Right lobe of liver (tissue), 4 donors: ENCODE measurements at regions not wholly inside any gene's neighbourhood (a gene's known extent, or its start where the extent isn't known, plus 50 kb on each side); places are given as distances from the start of the nearest gene placed in this dataset.
"Not testable (repeated sequence)": the region's sequence is repeated elsewhere in the genome, so short reads cannot be mapped to it uniquely, and the experiment has no call there.

Experiments
- POLR2A ChIP-seq: fragments of 450-650 bp; IDR thresholded peaks from one replicate; pipeline ENCODE4 v1.6.1; 2017; ENCODE audit warnings: antibody characterized with exemption, mild to moderate bottlenecking
- TF ChIP-seq, protein P1 (sequence below), 4 donors: fragments of 200-600 bp in 3 of 4; fragments of 450-650 bp in 1 of 4; IDR thresholded peaks; one replicate each; pipeline versions ENCODE4 v1.5.1 to v1.8.0; 2016 to 2022; ENCODE audit warnings: antibody characterized with exemption in 4 of 4, mild to moderate bottlenecking in 2 of 4
- donor health status: DM: no; HTN: no; CAD: no.
- donor health status: DM: no; HTN: no; CAD: no.
- donor health status: DM: no; HTN: yes; CAD: no.

DNA sequence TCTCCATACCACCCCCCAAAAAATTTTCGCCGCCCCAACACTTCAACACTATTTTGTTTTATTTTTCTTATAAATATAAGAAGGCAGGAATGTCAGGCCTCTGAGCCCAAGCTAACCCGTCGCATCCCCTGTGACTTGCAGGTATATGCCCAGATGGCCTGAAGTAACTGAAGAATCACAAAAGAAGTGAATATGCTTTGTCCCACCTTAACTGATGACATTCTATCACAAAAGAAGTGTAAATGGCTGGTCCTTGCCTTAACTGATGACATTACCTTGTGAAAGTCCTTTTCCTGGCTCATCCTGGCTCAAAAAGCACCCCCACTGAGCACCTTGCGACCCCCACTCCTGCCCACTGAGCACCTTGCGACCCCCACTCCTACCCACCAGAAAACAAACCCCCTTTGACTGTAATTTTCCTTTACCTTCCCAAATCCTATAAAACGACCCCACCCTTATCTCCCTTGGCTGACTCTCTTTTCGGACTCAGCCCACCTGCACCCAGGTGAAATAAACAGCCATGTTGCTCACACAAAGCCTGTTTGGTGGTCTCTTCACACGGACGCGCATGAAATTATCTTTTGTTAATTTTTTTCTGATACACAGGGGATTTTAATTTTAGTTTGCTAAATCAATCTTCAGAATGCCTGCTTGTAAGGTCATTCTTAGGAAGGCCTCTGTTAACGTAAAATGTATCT lies 87.9 kb upstream of the CCDC180 start:
- TF ChIP-seq, protein P1, sequence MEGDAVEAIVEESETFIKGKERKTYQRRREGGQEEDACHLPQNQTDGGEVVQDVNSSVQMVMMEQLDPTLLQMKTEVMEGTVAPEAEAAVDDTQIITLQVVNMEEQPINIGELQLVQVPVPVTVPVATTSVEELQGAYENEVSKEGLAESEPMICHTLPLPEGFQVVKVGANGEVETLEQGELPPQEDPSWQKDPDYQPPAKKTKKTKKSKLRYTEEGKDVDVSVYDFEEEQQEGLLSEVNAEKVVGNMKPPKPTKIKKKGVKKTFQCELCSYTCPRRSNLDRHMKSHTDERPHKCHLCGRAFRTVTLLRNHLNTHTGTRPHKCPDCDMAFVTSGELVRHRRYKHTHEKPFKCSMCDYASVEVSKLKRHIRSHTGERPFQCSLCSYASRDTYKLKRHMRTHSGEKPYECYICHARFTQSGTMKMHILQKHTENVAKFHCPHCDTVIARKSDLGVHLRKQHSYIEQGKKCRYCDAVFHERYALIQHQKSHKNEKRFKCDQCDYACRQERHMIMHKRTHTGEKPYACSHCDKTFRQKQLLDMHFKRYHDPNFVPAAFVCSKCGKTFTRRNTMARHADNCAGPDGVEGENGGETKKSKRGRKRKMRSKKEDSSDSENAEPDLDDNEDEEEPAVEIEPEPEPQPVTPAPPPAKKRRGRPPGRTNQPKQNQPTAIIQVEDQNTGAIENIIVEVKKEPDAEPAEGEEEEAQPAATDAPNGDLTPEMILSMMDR (IDR thresholded peaks at IDR 0.05): not testable (repeated sequence)
- not testable (repeated sequence) for TF ChIP-seq POLR2A
